Superior temporal gyrus (tissue), 1 donor: ENCODE measurements at regions not wholly inside any gene's neighbourhood (a gene's known extent, or its start where the extent isn't known, plus 50 kb on each side); places are given as distances from the start of the nearest gene placed in this dataset.

Source experiments
- DNase-seq: peaks from one replicate; pipeline ENCODE4 v3.0.0-alpha.2; 2016; ENCODE audit errors: extremely low spot score

- DNase-seq = no peak
Measured at GRCh38 chr2:789529-789928, 112.3 kb upstream of the TMEM18 start.

GRCh38 chr2:788227-789032, 111.2 kb upstream of the TMEM18 start:
- DNase-seq = no peak

- DNase-seq = no peak
Measured at GRCh38 chr2:784753-785152, 107.5 kb upstream of the TMEM18 start.

- DNase-seq = no peak
Measured at GRCh38 chr2:780581-780980, 103.4 kb upstream of the TMEM18 start.

GRCh38 chr2:780002-780401, 102.8 kb upstream of the TMEM18 start:
- no peak for DNase-seq

GRCh38 chr2:778731-779350, 101.6 kb upstream of the TMEM18 start:
- no peak for DNase-seq

- no peak for DNase-seq
Measured at GRCh38 chr2:777546-777945, 100.3 kb upstream of the TMEM18 start.

- DNase-seq = no peak
Measured at GRCh38 chr2:777051-777450, 99.8 kb upstream of the TMEM18 start.

GRCh38 chr2:776487-776886, 99.3 kb upstream of the TMEM18 start:
- no peak for DNase-seq

- DNase-seq = no peak
Measured at GRCh38 chr2:776038-776437, 98.8 kb upstream of the TMEM18 start.

GRCh38 chr2:774436-774835, 97.2 kb upstream of the TMEM18 start:
- DNase-seq = no peak

- no peak for DNase-seq
Measured at GRCh38 chr2:773256-774160, 96.3 kb upstream of the TMEM18 start.

GRCh38 chr2:771538-771937, 94.3 kb upstream of the TMEM18 start:
- no peak for DNase-seq

GRCh38 chr2:770776-771175, 93.6 kb upstream of the TMEM18 start:
- DNase-seq = no peak

GRCh38 chr2:769771-770170, 92.6 kb upstream of the TMEM18 start:
- DNase-seq = no peak

GRCh38 chr2:768451-768850, 91.2 kb upstream of the TMEM18 start:
- DNase-seq = no peak

- no peak for DNase-seq
Measured at GRCh38 chr2:767944-768343, 90.7 kb upstream of the TMEM18 start.

GRCh38 chr2:767440-767839, 90.2 kb upstream of the TMEM18 start:
- DNase-seq = no peak

GRCh38 chr2:766255-766654, 89.0 kb upstream of the TMEM18 start:
- DNase-seq = no peak

GRCh38 chr2:765369-765768, 88.2 kb upstream of the TMEM18 start:
- DNase-seq = no peak

- no peak for DNase-seq
Measured at GRCh38 chr2:763766-764525, 86.7 kb upstream of the TMEM18 start.

GRCh38 chr2:762646-763045, 85.4 kb upstream of the TMEM18 start:
- no peak for DNase-seq
